IMR-90 (cell line): ENCODE measurements at regions not wholly inside any gene's neighbourhood (a gene's known extent, or its start where the extent isn't known, plus 50 kb on each side); places are given as distances from the start of the nearest gene placed in this dataset.

ENCODE experiments used
- ATAC-seq: fragments of 200-7000 bp; cut with Tn5 transposase; 2 replicates; pipeline ENCODE4 v1.9.1; 2020; ENCODE audit warnings: low read depth, mild to moderate bottlenecking, moderate library complexity
- BruUV-seq: library from RNA; stranded (reverse); fragments of 400-500 nt; replicated peaks from 2 replicates; lab custom pipeline; 2021; lab: Mats Ljungman, UMichigan
- CTCF ChIA-PET: fragments of 300-600 bp; formaldehyde crosslinking; extraction: SDS; loops from one replicate; lab custom pipeline; 2021; ENCODE audit warnings: antibody characterized with exemption; lab: Yijun Ruan, JAX
- POLR2A ChIA-PET: fragments of 300-600 bp; sonication (Branson Sonifier 250); formaldehyde crosslinking; loops from one replicate; lab custom pipeline; 2022; ENCODE audit warnings: antibody characterized with exemption; ENCODE audit not compliant: unreplicated experiment; lab: Charles Lee
- DNase-seq: peaks from one replicate; pipeline ENCODE4 v3.0.0; 2013
- H2AFZ ChIP-seq: replicated peaks from 2 replicates; pipeline ENCODE3; 2013; ENCODE audit warnings: low read length, mild to moderate bottlenecking; ENCODE audit not compliant: poor library complexity
- H2AK5ac ChIP-seq: 2 replicates; pipeline ENCODE4 v1.6.1; 2013; ENCODE audit warnings: low read depth, low read length, inconsistent platforms
- H2AK9ac ChIP-seq: replicated peaks from 2 replicates; pipeline ENCODE3; 2013; ENCODE audit warnings: mild to moderate bottlenecking, low read depth, low read length, moderate library complexity; ENCODE audit not compliant: poor library complexity
- H2BK120ac ChIP-seq: 2 replicates; pipeline ENCODE4 v1.6.1; 2013; ENCODE audit warnings: low read depth, low read length, inconsistent platforms
- H2BK15ac ChIP-seq: 3 replicates; pipeline ENCODE4 v1.6.1; 2013; ENCODE audit warnings: low read depth, low read length, inconsistent platforms
- H2BK20ac ChIP-seq: 2 replicates; pipeline ENCODE4 v1.6.1; 2013; ENCODE audit warnings: low read depth, mild to moderate bottlenecking, inconsistent platforms, low read length, moderate library complexity
- H2BK5ac ChIP-seq: 2 replicates; pipeline ENCODE4 v1.6.1; 2013; ENCODE audit warnings: mild to moderate bottlenecking, low read depth, low read length, inconsistent platforms; ENCODE audit not compliant: poor library complexity, severe bottlenecking
- H3K14ac ChIP-seq: replicated peaks from 2 replicates; pipeline ENCODE4 v1.6.1; 2013; ENCODE audit warnings: low read depth, low read length, inconsistent platforms
- H3K18ac ChIP-seq: 2 replicates; pipeline ENCODE4 v1.6.1; 2013; ENCODE audit warnings: low read depth, low read length, control low read depth
- H3K23ac ChIP-seq: 2 replicates; pipeline ENCODE4 v1.6.1; 2013; ENCODE audit warnings: low read depth, low read length, inconsistent platforms
- H3K27ac ChIP-seq: 2 replicates; pipeline ENCODE4 v1.5.1; 2013; ENCODE audit warnings: mild to moderate bottlenecking, control low read depth, low read length; ENCODE audit not compliant: insufficient read depth
- H3K27me3 ChIP-seq: 2 replicates; pipeline ENCODE4 v1.6.1; 2013; ENCODE audit warnings: low read length; ENCODE audit not compliant: control insufficient read depth, insufficient read depth
- H3K36me3 ChIP-seq: 2 replicates; pipeline ENCODE4 v1.6.1; 2013; ENCODE audit warnings: low read length, mixed read lengths; ENCODE audit not compliant: control insufficient read depth, insufficient read depth
- H3K4ac ChIP-seq: 2 replicates; pipeline ENCODE4 v1.6.1; 2013; ENCODE audit warnings: low read depth, low read length, inconsistent platforms
- H3K4me1 ChIP-seq: 2 replicates; pipeline ENCODE4 v1.6.1; 2013; ENCODE audit warnings: low read length, mixed read lengths; ENCODE audit not compliant: control insufficient read depth, insufficient read depth
- H3K4me2 ChIP-seq: 2 replicates; pipeline ENCODE4 v1.6.1; 2013; ENCODE audit warnings: low read depth, mild to moderate bottlenecking, control low read depth, low read length, moderate library complexity
- H3K4me3 ChIP-seq: 2 replicates; pipeline ENCODE4 v1.5.1; 2013; ENCODE audit warnings: low read depth, mild to moderate bottlenecking, control low read depth, low read length, moderate library complexity; ENCODE audit not compliant: insufficient read depth
- H3K56ac ChIP-seq: 2 replicates; pipeline ENCODE4 v1.6.1; 2013; ENCODE audit warnings: low read length, inconsistent platforms; ENCODE audit not compliant: insufficient read depth; ENCODE audit errors: extremely low read depth
- H3K79me1 ChIP-seq, 2 experiments: 2 replicates each; pipeline ENCODE4 v1.6.1; 2013; ENCODE audit warnings: low read length in 2 of 2, inconsistent platforms in 1 of 2, low read depth in 1 of 2
- H3K9ac ChIP-seq: 2 replicates; pipeline ENCODE4 v1.6.1; 2013; ENCODE audit warnings: low read depth, low read length, control low read depth
- H3K9me1 ChIP-seq: 2 replicates; pipeline ENCODE4 v1.6.1; 2013; ENCODE audit warnings: low read length, inconsistent platforms; ENCODE audit not compliant: insufficient read depth
- H3K9me3 ChIP-seq: 2 replicates; pipeline ENCODE4 v1.6.1; 2013; ENCODE audit warnings: low read length; ENCODE audit not compliant: control insufficient read depth, insufficient read depth
- H4K20me1 ChIP-seq: 2 replicates; pipeline ENCODE4 v1.6.1; 2013; ENCODE audit warnings: low read length, inconsistent platforms; ENCODE audit not compliant: insufficient read depth
- H4K5ac ChIP-seq: 2 replicates; pipeline ENCODE4 v1.6.1; 2013; ENCODE audit warnings: mild to moderate bottlenecking, low read depth, low read length, control low read depth
- H4K8ac ChIP-seq, 2 experiments: 2 replicates each; pipeline ENCODE4 v1.6.1; 2013; ENCODE audit warnings: low read depth in 2 of 2, low read length in 2 of 2, control low read depth in 1 of 2, inconsistent platforms in 1 of 2
- H4K91ac ChIP-seq: 2 replicates; pipeline ENCODE4 v1.6.1; 2013; ENCODE audit warnings: low read depth, low read length, inconsistent platforms; ENCODE audit not compliant: insufficient read depth
- BHLHE40 ChIP-seq: fragments of 150-350 bp; IDR thresholded peaks from 2 replicates; pipeline ENCODE4 v1.6.1; 2016; ENCODE audit warnings: mild to moderate bottlenecking, low read depth, low read length
- CEBPB ChIP-seq: IDR thresholded peaks from 2 replicates; pipeline ENCODE4 v1.6.1; 2012; ENCODE audit warnings: low read depth, low read length, improper control_type of control experiment
- CHD1 ChIP-seq: IDR thresholded peaks from 2 replicates; pipeline ENCODE4 v1.6.1; 2012; ENCODE audit warnings: low read depth, low read length, improper control_type of control experiment
- FOS ChIP-seq: fragments of 150-350 bp; IDR thresholded peaks from 2 replicates; pipeline ENCODE4 v1.6.1; 2016; ENCODE audit warnings: low read depth, low read length
- MAFK ChIP-seq: IDR thresholded peaks from 2 replicates; pipeline ENCODE4 v1.6.1; 2012; ENCODE audit warnings: low read depth, low read length, improper control_type of control experiment
- MAZ ChIP-seq: IDR thresholded peaks from 2 replicates; pipeline ENCODE4 v1.6.1; 2012; ENCODE audit warnings: low read depth, mild to moderate bottlenecking, low read length, improper control_type of control experiment, moderate library complexity, borderline replicate concordance
- MXI1 ChIP-seq: IDR thresholded peaks from 2 replicates; pipeline ENCODE4 v1.6.1; 2012; ENCODE audit warnings: low read depth, mild to moderate bottlenecking, low read length, moderate library complexity, borderline replicate concordance
- NFE2L2 ChIP-seq: fragments of 150-350 bp; IDR thresholded peaks from 2 replicates; pipeline ENCODE4 v1.6.1; 2016; ENCODE audit warnings: low read depth, mild to moderate bottlenecking, low read length
- POLR2A ChIP-seq: IDR thresholded peaks from 2 replicates; pipeline ENCODE4 v1.6.1; 2012; ENCODE audit warnings: mild to moderate bottlenecking, low read depth, low read length
- RAD21 ChIP-seq: IDR thresholded peaks from 2 replicates; pipeline ENCODE4 v1.6.1; 2012; ENCODE audit warnings: low read length, improper control_type of control experiment
- RCOR1 ChIP-seq: IDR thresholded peaks from 2 replicates; pipeline ENCODE4 v1.6.1; 2012; ENCODE audit warnings: mild to moderate bottlenecking, low read length, improper control_type of control experiment; ENCODE audit not compliant: insufficient replicate concordance
- RFX5 ChIP-seq: IDR thresholded peaks from 2 replicates; pipeline ENCODE4 v1.8.0; 2012; ENCODE audit warnings: low read depth, mild to moderate bottlenecking, low read length, moderate library complexity
- SMC3 ChIP-seq: fragments of 150-350 bp; IDR thresholded peaks from 2 replicates; pipeline ENCODE4 v1.6.1; 2016; ENCODE audit warnings: low read depth, mild to moderate bottlenecking, antibody characterized with exemption, low read length, moderate library complexity
- WGBS, 2 experiments: methylation state at CpG; one replicate each; pipeline versions ENCODE4 v1.1.5 to v1.1.7; 2013; ENCODE audit warnings: missing lambda C conversion rate in 2 of 2; ENCODE audit not compliant: insufficient read length in 1 of 2; ENCODE audit errors: extremely low coverage in 2 of 2; 5-methylcytosine and 5-hydroxymethylcytosine counted together
- dilution Hi-C: fragments of 300-500 bp; cut with HindIII; formaldehyde crosslinking; loops from one replicate; pipeline ENCODE4 v1.14.3; 2018; ENCODE audit warnings: low sequenced_read_pairs; ENCODE audit not compliant: unreplicated experiment
- in situ Hi-C: fragments of 300-500 bp; cut with MboI; formaldehyde crosslinking; loops from 3 replicates; pipeline ENCODE4 v1.14.3; 2019; ENCODE audit warnings: low sequenced_read_pairs, inconsistent platforms, mixed read lengths
- intact Hi-C: fragments of 100-400 bp; cut with micrococcal nuclease; formaldehyde crosslinking; loops from 2 replicates; pipeline ENCODE4 v1.10.0; 2022
- TF ChIP-seq, protein P1 (sequence below): conservative IDR thresholded peaks from 2 replicates; pipeline ENCODE4 v1.5.1; 2012; ENCODE audit warnings: mild to moderate bottlenecking, low read depth, low read length, improper control_type of control experiment
- TF ChIP-seq, protein P2 (sequence below): fragments of 150-350 bp; IDR thresholded peaks from 2 replicates; pipeline ENCODE4 v1.6.1; 2016; ENCODE audit warnings: low read depth, mild to moderate bottlenecking, low read length, moderate library complexity, borderline replicate concordance
- TF ChIP-seq, protein P3 (sequence below): fragments of 150-350 bp; IDR thresholded peaks from 2 replicates; pipeline ENCODE4 v1.6.1; 2017; ENCODE audit warnings: mild to moderate bottlenecking, antibody characterized with exemption, low read length, low read depth

DNA sequence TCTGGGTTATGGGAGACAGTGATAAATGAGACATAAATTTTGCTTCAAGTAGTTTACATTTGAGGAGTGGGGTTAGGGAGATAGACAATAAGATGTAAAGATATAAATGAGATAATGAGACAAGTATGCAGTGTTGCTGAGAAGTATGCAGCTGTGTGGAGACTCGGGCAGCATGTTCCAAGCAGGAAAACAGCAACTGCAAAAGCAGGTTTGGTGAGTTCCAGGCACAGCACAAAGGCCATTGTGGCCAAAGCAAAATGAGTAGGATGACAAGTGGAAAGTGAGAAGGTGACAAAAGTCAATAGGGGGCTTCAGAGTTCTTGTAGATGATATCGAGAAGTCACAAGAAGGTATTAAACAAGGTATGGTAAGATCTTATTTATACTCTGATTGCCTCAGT is 259.1 kb upstream of the PEX5L start:
- no peaks in the 10 kb centered on the region for H4K20me1 ChIP-seq
- H3K56ac ChIP-seq, result no peak overlapping the region
- H3K27me3 ChIP-seq, result no peaks in the 10 kb centered on the region
- no peak overlapping the region for H2BK15ac ChIP-seq
- TF ChIP-seq RCOR1 (no peak), FOS (no peak), CHD1 (no peak), RFX5 (no peak), BHLHE40 (no peak), MAFK (no peak), MXI1 (no peak), MAZ (no peak), RAD21 (no peak), SMC3 (no peak), NFE2L2 (no peak), POLR2A (no peak), CEBPB (no peak)
- TF ChIP-seq, protein P1, sequence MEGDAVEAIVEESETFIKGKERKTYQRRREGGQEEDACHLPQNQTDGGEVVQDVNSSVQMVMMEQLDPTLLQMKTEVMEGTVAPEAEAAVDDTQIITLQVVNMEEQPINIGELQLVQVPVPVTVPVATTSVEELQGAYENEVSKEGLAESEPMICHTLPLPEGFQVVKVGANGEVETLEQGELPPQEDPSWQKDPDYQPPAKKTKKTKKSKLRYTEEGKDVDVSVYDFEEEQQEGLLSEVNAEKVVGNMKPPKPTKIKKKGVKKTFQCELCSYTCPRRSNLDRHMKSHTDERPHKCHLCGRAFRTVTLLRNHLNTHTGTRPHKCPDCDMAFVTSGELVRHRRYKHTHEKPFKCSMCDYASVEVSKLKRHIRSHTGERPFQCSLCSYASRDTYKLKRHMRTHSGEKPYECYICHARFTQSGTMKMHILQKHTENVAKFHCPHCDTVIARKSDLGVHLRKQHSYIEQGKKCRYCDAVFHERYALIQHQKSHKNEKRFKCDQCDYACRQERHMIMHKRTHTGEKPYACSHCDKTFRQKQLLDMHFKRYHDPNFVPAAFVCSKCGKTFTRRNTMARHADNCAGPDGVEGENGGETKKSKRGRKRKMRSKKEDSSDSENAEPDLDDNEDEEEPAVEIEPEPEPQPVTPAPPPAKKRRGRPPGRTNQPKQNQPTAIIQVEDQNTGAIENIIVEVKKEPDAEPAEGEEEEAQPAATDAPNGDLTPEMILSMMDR, result no peak
- TF ChIP-seq, protein P2, sequence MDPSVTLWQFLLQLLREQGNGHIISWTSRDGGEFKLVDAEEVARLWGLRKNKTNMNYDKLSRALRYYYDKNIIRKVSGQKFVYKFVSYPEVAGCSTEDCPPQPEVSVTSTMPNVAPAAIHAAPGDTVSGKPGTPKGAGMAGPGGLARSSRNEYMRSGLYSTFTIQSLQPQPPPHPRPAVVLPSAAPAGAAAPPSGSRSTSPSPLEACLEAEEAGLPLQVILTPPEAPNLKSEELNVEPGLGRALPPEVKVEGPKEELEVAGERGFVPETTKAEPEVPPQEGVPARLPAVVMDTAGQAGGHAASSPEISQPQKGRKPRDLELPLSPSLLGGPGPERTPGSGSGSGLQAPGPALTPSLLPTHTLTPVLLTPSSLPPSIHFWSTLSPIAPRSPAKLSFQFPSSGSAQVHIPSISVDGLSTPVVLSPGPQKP, result no peak
- TF ChIP-seq, protein P3, sequence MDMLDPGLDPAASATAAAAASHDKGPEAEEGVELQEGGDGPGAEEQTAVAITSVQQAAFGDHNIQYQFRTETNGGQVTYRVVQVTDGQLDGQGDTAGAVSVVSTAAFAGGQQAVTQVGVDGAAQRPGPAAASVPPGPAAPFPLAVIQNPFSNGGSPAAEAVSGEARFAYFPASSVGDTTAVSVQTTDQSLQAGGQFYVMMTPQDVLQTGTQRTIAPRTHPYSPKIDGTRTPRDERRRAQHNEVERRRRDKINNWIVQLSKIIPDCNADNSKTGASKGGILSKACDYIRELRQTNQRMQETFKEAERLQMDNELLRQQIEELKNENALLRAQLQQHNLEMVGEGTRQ, result no peak
- no peaks in the 10 kb centered on the region for H3K4me1 ChIP-seq
- no peaks in the 10 kb centered on the region for H3K79me1 ChIP-seq
- no peak overlapping the region for H3K14ac ChIP-seq
- in situ Hi-C loops, result no loop called here
- H2AK5ac ChIP-seq, result no peak overlapping the region
- DNase-seq (peak; percentile 10), ATAC-seq (no peak)
- intact Hi-C loops, result no loop called here
- WGBS, 2 experiments, result 29% methylated on average over 1 of the region's 2 CpGs; no CpG with 5 or more reads in 1 of the 2 experiments
- no peak overlapping the region for H4K5ac ChIP-seq
- no peak overlapping the region for H3K9ac ChIP-seq
- H3K4me3 ChIP-seq, result no peak overlapping the region
- H3K36me3 ChIP-seq, result no peaks in the 10 kb centered on the region
- 0 out of 2 replicates have a peak, but pooled peaks cover 2% of the 10 kb centered on the region for H3K9me3 ChIP-seq
- no peak overlapping the region for H3K4ac ChIP-seq
- CTCF ChIA-PET, result no interaction called here
- no peak overlapping the region for H2BK5ac ChIP-seq
- H2AK9ac ChIP-seq, result no peak overlapping the region
- H2BK120ac ChIP-seq, result no peak overlapping the region
- POLR2A ChIA-PET, result no interaction called here
- dilution Hi-C loops, result no loop called here
- H3K9me1 ChIP-seq, result no peaks in the 10 kb centered on the region
- BruUV-seq, result no TSS peak
- H4K8ac ChIP-seq, result no peak overlapping the region
- H4K91ac ChIP-seq, result no peak overlapping the region
- no peak overlapping the region for H3K18ac ChIP-seq
- H3K27ac ChIP-seq, result no peak overlapping the region
- no peak overlapping the region for H2AFZ ChIP-seq
- H2BK20ac ChIP-seq, result no peak overlapping the region
- no peak overlapping the region for H3K23ac ChIP-seq
- no peak overlapping the region for H3K4me2 ChIP-seq
